ENCODE measurements at regions not wholly inside any gene's neighbourhood (a gene's known extent, or its start where the extent isn't known, plus 50 kb on each side); places are given as distances from the start of the nearest gene placed in this dataset.

DNA sequence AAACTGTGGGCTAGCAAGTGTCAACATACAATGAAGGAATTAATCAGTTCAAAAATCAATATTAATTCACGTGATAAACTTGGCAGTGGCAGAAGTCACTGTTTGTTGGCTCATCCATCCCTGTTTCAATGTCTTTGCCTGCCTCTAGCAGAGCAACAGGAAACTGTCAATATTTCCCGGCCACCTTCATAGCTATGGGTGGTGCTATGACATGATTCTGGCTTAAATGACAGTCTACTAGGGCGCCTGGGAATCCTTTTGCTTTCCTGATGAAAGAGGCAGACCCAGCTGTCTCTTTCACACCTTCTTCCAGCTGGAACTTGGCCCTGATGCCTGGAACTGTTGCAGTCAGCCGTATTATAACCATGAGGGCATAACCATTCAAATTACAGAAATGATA lies 72.1 kb upstream of the DNAH5 start:
- intact Hi-C loops (cut with DNase I) = no loop called here
- no peak overlapping the region for H3K27ac ChIP-seq
- H3K4me3 ChIP-seq = no peak overlapping the region
- ATAC-seq (peak in 1 of 4 donors; percentile 15), FAIRE-seq (no peak), DNase-seq (no peak)
- H3K4me1 ChIP-seq = peaks cover 0 to 6% (median 0%) of the 10 kb centered on the region in 3 donors
- H3K36me3 ChIP-seq = no peaks in the 10 kb centered on the region
- no peaks in the 10 kb centered on the region for H3K27me3 ChIP-seq
- TF ChIP-seq, protein P1, sequence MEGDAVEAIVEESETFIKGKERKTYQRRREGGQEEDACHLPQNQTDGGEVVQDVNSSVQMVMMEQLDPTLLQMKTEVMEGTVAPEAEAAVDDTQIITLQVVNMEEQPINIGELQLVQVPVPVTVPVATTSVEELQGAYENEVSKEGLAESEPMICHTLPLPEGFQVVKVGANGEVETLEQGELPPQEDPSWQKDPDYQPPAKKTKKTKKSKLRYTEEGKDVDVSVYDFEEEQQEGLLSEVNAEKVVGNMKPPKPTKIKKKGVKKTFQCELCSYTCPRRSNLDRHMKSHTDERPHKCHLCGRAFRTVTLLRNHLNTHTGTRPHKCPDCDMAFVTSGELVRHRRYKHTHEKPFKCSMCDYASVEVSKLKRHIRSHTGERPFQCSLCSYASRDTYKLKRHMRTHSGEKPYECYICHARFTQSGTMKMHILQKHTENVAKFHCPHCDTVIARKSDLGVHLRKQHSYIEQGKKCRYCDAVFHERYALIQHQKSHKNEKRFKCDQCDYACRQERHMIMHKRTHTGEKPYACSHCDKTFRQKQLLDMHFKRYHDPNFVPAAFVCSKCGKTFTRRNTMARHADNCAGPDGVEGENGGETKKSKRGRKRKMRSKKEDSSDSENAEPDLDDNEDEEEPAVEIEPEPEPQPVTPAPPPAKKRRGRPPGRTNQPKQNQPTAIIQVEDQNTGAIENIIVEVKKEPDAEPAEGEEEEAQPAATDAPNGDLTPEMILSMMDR (IDR thresholded peaks at IDR 0.05) = no peak
- WGBS, 2 donors = 11 to 13% methylated on average over 4 of the region's 4 CpGs
- no peaks in the 10 kb centered on the region for H3K9me3 ChIP-seq

DNA sequence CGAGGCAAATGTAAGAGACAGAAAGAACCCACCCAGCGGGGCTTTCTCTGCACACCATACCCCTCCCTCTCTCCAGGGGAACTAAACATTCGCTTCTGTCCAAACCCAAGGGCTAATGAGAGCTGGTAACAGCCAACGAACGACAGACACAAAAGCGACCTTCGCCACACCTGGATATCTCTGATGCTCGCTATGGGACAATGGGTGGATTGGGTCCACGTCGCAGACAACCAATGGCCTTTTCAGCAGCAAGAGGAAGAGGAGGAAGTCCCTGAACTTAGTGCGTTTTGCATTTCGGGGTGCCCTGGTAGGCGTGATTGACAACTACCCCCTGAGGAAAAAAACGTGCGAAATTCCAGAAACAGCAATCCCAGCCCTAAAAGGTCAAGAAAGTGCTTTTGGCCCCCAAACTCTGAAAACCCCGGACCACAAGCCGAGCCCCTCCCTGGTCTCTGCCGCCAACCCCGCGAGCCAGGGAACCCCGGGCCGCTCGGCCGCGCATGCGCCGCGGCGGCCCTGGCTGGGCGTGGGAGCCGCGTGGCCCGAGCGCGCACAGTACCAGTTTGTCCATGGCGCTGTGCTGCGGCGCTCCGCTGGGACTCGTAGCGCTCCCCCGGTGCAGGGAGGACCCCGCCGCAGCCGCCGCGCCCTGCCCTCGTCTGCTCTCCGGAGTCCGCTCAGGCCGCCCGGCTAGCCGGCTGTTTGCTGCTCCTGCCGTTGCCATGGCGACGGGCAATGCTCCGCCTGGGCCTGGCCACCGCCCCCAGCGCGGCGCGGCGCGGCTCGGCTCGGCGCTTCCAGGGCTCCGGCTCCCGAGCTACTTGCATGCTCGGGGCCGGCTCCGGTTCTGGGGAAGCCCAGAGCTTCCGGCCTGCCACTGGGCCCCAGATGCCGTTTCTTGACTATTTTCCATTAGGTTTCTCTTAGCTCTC lies 66.9 kb upstream of the DNAH5 start:
- H3K36me3 ChIP-seq = no peaks in the 10 kb centered on the region
- DNase-seq (peak; percentile 87 to 98 (median 93)), FAIRE-seq (no peak), ATAC-seq (peak; percentile 85 to 95 (median 93))
- no peaks in the 10 kb centered on the region for H3K27me3 ChIP-seq
- peak overlapping the region; percentile 43 to 67 (median 54) for H3K4me3 ChIP-seq
- intact Hi-C loops (cut with DNase I) = no loop called here
- peak overlapping the region; percentile 43 to 81 (median 70) for H3K27ac ChIP-seq
- H3K4me1 ChIP-seq = peaks cover 7 to 24% (median 7%) of the 10 kb centered on the region in 3 donors
- WGBS, 2 donors = 1 to 2% methylated on average over 68 to 74 of the region's 74 CpGs
- no peaks in the 10 kb centered on the region for H3K9me3 ChIP-seq
- TF ChIP-seq, protein P1 (IDR thresholded peaks at IDR 0.05) = no peak

DNA sequence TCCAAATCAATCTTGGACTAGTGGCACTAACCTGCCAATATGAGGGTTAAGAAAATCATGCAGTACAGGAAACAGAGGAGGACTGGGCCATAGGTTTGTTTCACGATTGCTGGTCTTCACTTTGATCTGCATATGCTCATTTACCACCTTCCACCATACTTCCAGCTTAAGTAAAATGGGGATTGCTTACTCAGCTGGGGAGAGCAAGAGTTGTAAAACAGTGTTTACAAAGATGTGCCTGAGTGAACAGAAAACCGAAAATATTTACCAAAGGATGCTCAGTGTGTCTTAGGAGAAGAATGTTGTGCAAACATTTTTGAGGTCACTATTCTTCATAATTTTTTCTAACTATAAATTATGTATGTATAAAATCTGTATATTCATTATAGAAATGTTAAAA lies 65.1 kb upstream of the DNAH5 start:
- H3K9me3 ChIP-seq = no peaks in the 10 kb centered on the region
- TF ChIP-seq, protein P1 (IDR thresholded peaks at IDR 0.05) = no peak
- no peak for DNase-seq
- peaks cover 7 to 24% (median 7%) of the 10 kb centered on the region in 3 donors for H3K4me1 ChIP-seq
- FAIRE-seq = no peak
- peak overlapping the region in 3 of 4 donors; percentile 40 to 80 (median 75) for H3K27ac ChIP-seq
- intact Hi-C loops (cut with DNase I) = no loop called here
- no peak for ATAC-seq
- H3K36me3 ChIP-seq = no peaks in the 10 kb centered on the region
- H3K27me3 ChIP-seq = no peaks in the 10 kb centered on the region
- WGBS, 2 donors = 64 to 65% methylated on average over 2 of the region's 2 CpGs
- H3K4me3 ChIP-seq = no peak overlapping the region

DNA sequence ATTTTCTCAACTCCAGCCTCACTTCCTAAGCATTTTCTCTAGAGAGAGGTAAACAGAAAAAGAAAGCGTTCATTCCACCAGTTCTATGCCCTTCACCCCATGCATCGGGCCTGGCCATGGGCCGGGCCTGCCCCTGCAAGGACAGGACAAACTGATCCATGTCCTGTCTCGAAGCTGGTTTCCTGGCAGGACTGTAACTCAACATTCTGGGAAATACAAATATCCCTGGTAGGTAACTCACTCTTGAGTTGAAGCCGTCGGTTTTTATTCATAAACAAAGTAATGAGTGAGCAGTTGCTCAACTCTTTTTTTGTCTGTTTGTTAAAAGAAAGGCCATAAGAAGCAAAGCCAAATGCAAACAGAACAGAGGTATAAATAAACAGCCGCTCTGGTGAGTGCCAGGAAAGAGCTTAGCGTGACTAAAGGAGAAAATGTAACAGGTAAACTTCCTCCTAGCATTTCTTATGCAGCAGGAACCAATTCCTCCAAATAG lies 64.4 kb upstream of the DNAH5 start:
- intact Hi-C loops (cut with DNase I) = no loop called here
- no peaks in the 10 kb centered on the region for H3K9me3 ChIP-seq
- H3K27me3 ChIP-seq = no peaks in the 10 kb centered on the region
- WGBS, 2 donors = 8 to 20% methylated on average over 8 of the region's 8 CpGs
- FAIRE-seq (no peak), DNase-seq (peak in 4 of 6 donors; percentile 23 to 48 (median 40)), ATAC-seq (peak; percentile 39 to 70 (median 58))
- H3K4me3 ChIP-seq = no peak overlapping the region
- no peaks in the 10 kb centered on the region for H3K36me3 ChIP-seq
- peak overlapping the region in 3 of 4 donors; percentile 40 to 80 (median 75) for H3K27ac ChIP-seq
- peaks cover 7 to 24% (median 7%) of the 10 kb centered on the region in 3 donors for H3K4me1 ChIP-seq
- TF ChIP-seq, protein P1 (IDR thresholded peaks at IDR 0.05) = no peak
